M059J (cell line): ENCODE measurements at regions not wholly inside any gene's neighbourhood (a gene's known extent, or its start where the extent isn't known, plus 50 kb on each side); places are given as distances from the start of the nearest gene placed in this dataset.
A peak's percentile ranks its signal among the peaks of the same experiment; 100 is the strongest.
"Not testable (repeated sequence)": the region's sequence is repeated elsewhere in the genome, so short reads cannot be mapped to it uniquely, and the experiment has no call there.

ENCODE experiments used
- DNase-seq: peaks from one replicate; pipeline ENCODE4 v3.0.0-alpha.2; 2012; ENCODE audit warnings: low read depth

DNA sequence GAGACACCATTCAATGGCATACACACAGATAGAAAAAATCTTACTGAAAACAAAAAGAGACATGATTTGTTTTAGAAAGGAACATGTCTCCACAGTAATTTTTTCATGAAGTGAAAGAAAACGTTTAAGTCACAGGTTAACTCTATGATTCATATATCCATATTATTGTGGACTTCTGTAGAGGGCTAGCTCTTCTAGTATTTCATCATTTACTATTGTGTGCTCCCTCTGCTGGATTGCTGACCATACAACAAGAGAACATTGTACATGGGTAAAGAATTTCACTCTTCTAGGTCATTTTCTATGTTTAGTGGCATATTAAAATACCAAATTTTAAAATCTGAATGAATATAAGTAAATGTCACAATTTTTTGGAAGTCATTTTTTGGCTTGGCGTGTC lies 91.8 kb upstream of the POU3F4 start:
- peak; percentile 2 for DNase-seq

DNA sequence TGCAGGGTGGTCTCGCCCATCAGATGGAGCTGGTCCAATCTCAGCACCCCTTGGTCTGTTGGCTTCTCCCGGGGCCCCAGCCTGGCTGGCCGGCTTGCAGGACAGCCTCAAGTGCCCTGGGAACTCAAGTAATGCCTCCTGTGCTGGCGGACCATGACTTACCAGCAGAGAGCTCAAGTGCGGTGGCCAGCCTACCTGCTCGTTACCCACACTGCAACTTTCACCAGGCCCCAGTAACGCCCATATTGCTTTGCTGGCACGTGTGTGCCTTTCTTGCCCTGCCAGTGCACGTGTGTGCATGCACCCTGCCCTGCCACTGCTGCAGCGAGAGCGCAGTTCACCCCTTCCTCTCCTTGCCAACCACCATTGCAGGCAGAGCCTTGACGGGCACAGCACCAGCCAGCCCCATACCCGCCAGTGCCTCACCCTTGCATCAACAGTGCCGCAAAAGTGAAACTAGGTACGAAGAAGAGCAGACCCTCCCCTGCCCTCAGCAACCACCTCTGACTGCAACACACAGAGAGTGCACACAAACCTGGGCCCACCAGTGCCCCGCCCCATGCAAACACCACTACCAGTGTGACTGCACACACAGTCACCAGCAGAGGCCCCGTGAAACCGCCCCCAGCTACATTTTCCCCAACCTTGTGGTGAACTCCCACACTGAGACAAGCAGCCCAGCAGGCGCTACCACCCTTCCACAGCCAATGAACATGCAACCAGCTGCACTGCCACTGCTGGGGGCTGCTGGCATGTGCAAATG lies 88.9 kb upstream of the POU3F4 start:
- no peak for DNase-seq

GRCh38 chrX:83422836-83423235 lies 85.3 kb upstream of the POU3F4 start:
- DNase-seq = no peak

DNA sequence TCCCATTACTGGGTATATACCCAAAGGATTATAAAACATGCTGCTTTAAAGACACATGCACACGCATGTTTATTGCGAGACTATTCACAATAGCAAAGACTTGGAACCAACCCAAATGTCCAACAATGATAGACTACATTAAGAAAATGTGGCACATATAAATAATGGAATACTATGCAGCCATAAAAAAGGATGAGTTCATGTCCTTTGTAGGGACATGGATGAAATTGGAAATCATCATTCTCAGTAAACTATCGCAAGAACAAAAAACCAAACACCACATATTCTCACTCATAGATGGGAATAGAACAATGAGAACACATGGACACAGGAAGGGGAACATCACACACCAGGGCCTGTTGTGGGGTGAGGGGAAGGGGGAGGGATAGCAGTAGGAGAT lies 65.5 kb upstream of the POU3F4 start:
- DNase-seq = not testable (repeated sequence)

DNA sequence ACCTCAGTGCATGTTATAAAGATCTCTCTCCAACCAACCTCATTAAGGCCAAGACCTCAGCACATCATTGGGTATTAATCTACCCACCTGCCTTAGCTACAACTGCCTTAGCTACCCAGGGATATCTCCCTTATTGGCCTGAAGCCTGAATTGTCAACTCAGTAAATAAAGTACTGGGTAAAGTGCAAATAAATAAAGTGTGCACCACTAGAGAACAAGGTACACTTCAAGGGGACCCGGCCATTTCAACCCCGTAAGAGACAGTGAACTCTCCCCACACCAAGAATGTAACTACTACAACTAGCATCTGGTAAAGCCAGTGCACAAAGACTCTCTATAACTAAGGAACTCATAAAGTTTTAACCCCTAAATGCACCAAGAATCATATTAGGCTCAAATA lies 61.7 kb upstream of the POU3F4 start:
- DNase-seq = no peak
